ENCODE measurements at regions not wholly inside any gene's neighbourhood (a gene's known extent, or its start where the extent isn't known, plus 50 kb on each side); places are given as distances from the start of the nearest gene placed in this dataset.

DNA sequence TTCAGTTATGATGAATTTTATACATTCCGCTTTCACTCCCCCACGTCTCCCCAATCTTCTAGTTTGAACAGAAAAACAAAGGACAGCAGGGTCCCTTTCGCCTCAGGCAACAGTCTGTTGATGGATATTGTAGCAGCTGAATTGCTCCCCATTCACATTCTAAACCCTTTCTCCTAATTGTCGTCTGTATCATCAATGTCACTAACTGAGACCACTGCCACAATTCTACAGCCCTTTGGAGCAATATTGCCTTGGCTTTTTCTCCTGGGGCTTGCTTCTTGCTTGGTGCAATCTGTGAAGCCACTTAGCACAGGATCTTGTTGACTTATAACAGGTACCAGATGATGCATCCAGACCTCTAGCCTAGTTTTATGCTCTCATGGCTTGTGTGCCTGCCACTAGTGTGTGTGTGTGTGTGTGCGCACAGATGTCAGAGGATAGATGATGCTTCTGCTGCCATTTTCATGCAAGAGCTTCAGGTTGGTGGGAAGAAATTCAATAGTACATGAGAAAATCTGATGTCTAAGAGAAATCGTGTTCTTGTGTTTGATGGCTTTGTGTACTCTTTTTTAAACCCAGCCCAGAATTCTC lies 195.2 kb upstream of the ISL1 start:
- no peak overlapping the region for H3K4me3 ChIP-seq (ENCODE audit: low read depth, low read length)
- TF ChIP-seq, protein P1, sequence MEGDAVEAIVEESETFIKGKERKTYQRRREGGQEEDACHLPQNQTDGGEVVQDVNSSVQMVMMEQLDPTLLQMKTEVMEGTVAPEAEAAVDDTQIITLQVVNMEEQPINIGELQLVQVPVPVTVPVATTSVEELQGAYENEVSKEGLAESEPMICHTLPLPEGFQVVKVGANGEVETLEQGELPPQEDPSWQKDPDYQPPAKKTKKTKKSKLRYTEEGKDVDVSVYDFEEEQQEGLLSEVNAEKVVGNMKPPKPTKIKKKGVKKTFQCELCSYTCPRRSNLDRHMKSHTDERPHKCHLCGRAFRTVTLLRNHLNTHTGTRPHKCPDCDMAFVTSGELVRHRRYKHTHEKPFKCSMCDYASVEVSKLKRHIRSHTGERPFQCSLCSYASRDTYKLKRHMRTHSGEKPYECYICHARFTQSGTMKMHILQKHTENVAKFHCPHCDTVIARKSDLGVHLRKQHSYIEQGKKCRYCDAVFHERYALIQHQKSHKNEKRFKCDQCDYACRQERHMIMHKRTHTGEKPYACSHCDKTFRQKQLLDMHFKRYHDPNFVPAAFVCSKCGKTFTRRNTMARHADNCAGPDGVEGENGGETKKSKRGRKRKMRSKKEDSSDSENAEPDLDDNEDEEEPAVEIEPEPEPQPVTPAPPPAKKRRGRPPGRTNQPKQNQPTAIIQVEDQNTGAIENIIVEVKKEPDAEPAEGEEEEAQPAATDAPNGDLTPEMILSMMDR (IDR thresholded peaks at IDR 0.05; ENCODE audit: insufficient read depth, low read length) = no peak
- no peak for DNase-seq (ENCODE audit: low read depth)

DNA sequence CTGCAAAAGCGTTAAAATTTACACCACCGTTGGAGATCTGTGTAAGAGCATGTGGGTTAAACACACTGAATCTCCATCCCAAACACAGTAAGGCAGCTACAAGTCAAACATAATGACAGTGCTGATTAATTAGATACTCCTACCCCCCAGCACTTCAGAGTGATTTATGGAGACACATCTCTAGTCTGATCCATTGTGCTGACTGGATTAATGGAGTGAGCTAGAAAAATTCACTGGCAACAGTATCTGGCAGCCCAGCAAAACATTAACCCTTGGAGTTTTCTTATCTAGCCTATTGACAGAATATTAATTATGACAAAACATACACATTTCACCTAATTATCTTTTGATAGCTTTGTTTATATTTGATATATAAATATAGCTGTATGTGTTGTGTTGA lies 188.6 kb upstream of the ISL1 start:
- no peak overlapping the region for H3K4me3 ChIP-seq (ENCODE audit: low read depth, low read length)
- DNase-seq (ENCODE audit: low read depth) = no peak
- TF ChIP-seq, protein P1 (IDR thresholded peaks at IDR 0.05; ENCODE audit: insufficient read depth, low read length) = no peak

DNA sequence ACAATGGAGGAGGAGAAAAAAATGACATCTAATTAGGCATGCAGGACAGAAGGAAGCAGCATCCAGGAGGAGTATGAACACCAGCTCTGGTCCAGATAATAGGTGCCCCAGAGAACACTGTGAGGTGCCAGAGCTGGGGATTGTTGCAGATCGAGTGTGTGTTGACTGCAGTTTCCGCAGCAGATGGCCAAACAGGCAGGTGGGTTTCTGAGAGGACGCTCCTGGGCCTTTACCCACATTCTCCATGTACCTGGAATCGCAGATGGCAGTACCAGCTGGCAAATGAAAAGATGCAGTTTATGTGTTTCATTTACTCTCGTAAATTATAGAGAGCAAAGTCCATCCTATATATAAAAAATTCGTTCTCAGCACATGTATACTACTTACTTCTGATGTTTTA lies 182.2 kb upstream of the ISL1 start:
- DNase-seq (ENCODE audit: low read depth) = no peak
- TF ChIP-seq, protein P1 (IDR thresholded peaks at IDR 0.05; ENCODE audit: insufficient read depth, low read length) = no peak
- H3K4me3 ChIP-seq (ENCODE audit: low read depth, low read length) = no peak overlapping the region

DNA sequence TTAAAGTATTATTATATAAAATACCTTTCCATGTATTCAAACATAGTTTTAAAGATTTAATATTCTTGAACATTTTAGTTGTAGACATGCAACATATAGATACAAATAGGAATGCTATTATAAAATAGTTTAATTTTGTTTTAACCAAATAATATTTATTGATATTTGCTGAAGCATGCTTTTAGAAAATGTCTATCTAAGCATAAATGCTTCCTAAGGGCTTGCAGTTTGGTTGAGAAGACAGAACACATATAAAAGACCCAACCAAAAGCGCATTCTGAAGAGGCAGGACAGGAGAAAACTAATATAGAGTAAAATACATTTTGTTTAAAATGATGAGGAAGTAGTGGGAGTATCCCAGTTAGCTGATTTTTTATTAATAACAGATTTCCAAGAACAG lies 181.5 kb upstream of the ISL1 start:
- TF ChIP-seq, protein P1 (IDR thresholded peaks at IDR 0.05; ENCODE audit: insufficient read depth, low read length) = no peak
- no peak overlapping the region for H3K4me3 ChIP-seq (ENCODE audit: low read depth, low read length)
- DNase-seq (ENCODE audit: low read depth) = no peak

DNA sequence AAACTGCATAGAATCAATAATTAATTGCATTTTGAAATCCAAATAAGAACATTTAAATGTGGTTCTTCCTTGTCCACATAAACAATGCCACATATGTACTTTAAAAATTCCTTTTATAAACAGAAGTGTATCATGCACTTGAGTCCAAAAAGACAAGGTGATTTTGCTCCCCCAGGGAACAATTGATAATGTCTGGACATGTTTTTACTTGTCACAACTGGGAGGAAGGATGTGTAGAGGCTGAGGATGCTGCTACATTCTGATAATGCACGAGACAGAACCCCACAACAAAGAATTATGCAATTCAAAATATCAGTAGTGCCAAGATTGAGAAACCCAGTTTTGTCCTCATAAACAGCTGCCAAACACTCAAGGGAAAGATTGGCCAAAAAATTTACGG lies 181.1 kb upstream of the ISL1 start:
- TF ChIP-seq, protein P1 (IDR thresholded peaks at IDR 0.05; ENCODE audit: insufficient read depth, low read length) = no peak
- no peak for DNase-seq (ENCODE audit: low read depth)
- no peak overlapping the region for H3K4me3 ChIP-seq (ENCODE audit: low read depth, low read length)

DNA sequence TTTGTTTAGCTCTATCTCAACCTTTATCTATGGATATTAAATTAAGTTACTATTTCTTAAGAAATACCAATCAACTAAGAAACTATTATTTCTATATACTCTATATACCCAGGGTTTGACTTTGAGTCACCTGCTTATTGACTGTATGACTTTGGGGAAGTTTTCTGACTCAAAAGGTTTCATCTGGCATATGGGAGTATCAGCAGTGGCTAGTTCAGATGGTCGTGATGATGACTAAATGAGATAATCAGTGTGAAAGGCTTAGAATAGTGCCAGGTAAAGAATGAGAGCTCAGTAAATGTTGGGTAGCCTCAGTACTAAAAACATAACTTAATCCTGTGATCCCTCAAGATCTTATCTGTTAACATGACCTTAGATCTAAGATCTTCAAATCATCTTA lies 179.7 kb upstream of the ISL1 start:
- no peak for DNase-seq (ENCODE audit: low read depth)
- TF ChIP-seq, protein P1 (IDR thresholded peaks at IDR 0.05; ENCODE audit: insufficient read depth, low read length) = no peak
- H3K4me3 ChIP-seq (ENCODE audit: low read depth, low read length) = no peak overlapping the region

DNA sequence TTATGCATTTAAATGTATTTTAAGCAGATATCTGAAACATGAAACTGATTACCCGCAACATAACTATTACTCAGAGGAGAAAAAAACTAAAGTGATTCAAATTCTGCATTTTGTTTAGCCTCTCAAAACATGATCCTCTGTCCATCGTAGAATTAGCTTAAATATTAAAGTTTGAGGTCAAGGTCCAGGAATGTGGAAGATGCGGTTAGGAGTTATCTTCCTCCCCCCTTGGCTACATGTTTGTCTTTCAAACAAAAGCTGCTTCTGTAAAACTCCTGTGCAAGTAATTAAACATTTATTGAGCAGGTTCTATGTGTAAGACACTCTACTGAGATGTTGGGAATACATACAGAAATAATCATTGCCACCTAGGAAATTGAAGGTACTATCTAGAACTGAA lies 175.0 kb upstream of the ISL1 start:
- no peak overlapping the region for H3K4me3 ChIP-seq (ENCODE audit: low read depth, low read length)
- TF ChIP-seq, protein P1 (IDR thresholded peaks at IDR 0.05; ENCODE audit: insufficient read depth, low read length) = no peak
- no peak for DNase-seq (ENCODE audit: low read depth)

Data from fibroblast of the aortic adventitia (primary cell).